ENCODE measurements at regions not wholly inside any gene's neighbourhood (a gene's known extent, or its start where the extent isn't known, plus 50 kb on each side); places are given as distances from the start of the nearest gene placed in this dataset.
A peak's percentile ranks its signal among the peaks of the same experiment; 100 is the strongest.

GRCh38 chr1:67563684-67564083 is 121.3 kb upstream of the GADD45A start:
- DNase-seq, result no peak

- no peak for DNase-seq
Observed at GRCh38 chr1:67564193-67564592, 120.8 kb upstream of the GADD45A start.

GRCh38 chr1:67566803-67567377 is 118.1 kb upstream of the GADD45A start:
- no peak for DNase-seq

DNA sequence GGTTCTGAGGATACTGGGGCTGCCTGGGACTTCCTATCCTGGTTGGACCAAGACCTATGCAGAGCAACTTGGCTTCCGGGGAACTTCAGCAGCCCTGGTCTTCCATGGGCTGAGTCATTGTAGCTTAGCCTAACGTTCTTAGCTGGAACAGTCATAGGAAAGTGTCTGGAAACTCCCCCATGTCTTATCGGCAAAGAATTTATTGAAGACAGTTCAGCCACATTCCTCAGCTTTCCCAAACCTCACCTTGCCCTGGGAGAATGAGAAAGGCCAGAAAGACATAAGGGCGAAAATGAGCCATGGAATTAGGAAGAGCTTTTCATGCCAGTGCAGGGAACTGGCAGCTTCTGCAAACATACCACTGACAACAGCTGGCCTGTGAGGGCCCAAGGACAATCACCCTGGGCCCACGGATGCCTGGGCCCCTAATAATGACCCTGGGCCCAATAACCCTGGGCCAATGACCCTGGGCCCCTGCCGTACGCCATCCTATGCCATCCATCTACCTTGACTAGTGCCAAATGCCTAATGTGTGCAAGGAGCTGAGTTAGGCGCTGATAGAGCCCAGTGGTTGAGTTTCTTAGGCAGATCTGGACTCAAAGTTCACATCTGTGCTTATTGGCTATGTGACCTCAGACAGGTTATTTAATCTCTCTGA is 114.4 kb upstream of the GADD45A start:
- no peak for DNase-seq

DNA sequence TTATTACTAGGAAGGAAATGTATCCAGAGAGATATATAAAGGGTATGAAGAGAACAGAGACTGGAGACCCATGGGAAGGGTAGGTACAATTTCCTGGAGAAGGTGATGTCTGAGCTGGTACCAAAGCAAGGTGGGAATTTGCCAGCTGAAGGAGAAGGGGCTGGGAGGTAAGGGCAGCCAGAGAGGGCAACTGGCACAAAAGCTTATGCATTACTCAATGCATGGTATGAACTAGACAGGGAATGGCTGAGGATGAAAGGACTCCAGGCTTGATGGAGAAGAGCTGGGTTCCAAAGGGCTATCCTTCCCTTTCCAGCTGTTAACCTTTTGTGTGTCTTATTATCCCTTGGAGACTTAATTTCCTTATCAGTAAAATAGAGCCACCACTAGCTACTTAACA is 113.6 kb upstream of the GADD45A start:
- no peak for DNase-seq

- no peak for DNase-seq
Observed at GRCh38 chr1:67571901-67572593, 113.0 kb upstream of the GADD45A start.

DNA sequence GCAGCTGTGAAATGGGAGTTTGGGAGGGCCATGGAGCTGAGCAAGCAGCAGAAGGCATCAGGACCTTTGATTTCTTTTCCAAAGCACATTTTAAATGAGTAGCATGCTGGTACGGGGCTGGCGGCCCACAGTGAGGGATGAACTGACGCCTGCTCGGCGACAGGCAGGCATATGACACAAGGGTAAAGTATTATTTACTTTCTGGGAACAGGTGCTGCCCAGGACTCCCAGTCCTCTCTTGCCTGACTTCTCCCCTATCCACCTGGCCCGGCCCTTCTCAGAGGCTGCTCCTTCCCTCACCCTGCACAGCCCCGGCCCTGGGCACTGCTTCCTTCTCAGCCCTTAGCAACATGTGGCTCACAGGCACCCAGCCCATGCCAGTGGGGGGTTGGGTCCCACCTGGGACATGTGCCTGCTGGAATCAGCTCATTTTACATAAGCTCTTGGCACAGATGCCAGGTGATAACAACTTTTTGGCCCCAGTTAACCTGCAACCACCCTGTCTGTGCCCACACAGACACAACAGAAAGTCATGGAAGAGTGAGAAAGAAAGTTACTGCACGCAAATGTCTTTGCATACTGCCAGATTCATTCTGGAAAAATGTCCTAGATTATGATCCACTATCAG is 112.3 kb upstream of the GADD45A start:
- peak in 1 of 2 experiments; percentile 72 for DNase-seq

- no peak for DNase-seq
Observed at GRCh38 chr1:67573311-67573872, 111.6 kb upstream of the GADD45A start.

GRCh38 chr1:67574221-67574620 is 110.8 kb upstream of the GADD45A start:
- no peak for DNase-seq

DNA sequence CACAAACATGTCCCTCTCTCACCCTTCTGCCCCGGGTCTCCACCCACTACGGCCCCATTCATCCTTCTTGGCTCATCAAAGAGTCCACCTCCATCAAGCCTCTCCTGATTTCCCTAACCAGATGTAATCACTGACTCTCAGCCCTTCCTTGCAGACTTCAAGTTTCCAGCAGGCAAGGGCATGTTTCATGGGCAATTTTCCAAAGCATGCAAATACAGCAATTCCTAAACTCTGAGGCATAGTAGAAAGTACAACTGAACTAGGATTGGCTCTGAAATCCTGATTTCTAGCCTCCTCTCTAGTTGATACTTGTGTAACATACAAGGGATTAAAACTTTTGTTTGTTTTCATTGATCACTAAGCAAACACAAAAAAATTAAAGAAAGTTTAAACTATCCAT is 109.1 kb upstream of the GADD45A start:
- no peak for DNase-seq

GRCh38 chr1:67576474-67576873 is 108.5 kb upstream of the GADD45A start:
- no peak for DNase-seq

GRCh38 chr1:67577646-67578045 is 107.4 kb upstream of the GADD45A start:
- DNase-seq, result no peak

- DNase-seq, result peak; percentile 21 to 34
Observed at GRCh38 chr1:67578397-67579020, 106.5 kb upstream of the GADD45A start.

DNA sequence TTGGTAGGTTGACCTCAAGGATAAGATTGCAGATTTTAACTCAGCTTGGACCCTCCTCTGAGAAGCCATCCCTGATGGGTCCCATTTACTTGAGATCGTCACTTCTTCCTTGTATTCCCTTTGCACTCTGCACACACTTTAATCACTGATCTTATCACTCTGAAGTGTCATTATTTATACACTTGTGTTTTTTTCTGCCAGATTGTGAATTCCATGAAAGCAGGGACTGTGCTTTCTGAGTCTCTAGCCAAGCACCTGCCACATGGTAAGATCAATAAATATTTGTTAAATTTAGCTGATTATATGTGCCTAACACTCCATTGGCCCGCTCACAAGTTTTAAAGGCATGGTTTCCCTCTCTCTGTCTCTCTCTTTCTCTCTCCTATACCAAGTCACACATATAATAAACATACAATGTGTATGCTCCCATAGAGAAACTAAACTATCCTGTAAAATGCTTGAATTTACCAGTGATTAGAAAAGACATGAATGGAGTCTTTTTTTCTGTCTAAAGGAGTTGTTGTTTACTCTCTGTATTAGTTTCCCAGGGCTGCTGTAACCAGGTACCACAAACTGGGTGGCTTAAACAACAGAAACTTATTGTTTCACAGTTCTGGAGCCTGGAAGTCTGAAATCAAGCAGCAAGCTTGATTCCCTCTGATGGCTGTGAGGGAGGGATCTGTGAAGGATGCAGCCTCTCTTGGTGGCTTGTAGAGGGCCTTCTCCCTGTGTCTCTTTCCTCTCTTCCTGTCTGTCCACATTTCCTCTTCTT is 105.2 kb upstream of the GADD45A start:
- no peak for DNase-seq

- no peak for DNase-seq
Observed at GRCh38 chr1:67580691-67581403, 104.2 kb upstream of the GADD45A start.

DNA sequence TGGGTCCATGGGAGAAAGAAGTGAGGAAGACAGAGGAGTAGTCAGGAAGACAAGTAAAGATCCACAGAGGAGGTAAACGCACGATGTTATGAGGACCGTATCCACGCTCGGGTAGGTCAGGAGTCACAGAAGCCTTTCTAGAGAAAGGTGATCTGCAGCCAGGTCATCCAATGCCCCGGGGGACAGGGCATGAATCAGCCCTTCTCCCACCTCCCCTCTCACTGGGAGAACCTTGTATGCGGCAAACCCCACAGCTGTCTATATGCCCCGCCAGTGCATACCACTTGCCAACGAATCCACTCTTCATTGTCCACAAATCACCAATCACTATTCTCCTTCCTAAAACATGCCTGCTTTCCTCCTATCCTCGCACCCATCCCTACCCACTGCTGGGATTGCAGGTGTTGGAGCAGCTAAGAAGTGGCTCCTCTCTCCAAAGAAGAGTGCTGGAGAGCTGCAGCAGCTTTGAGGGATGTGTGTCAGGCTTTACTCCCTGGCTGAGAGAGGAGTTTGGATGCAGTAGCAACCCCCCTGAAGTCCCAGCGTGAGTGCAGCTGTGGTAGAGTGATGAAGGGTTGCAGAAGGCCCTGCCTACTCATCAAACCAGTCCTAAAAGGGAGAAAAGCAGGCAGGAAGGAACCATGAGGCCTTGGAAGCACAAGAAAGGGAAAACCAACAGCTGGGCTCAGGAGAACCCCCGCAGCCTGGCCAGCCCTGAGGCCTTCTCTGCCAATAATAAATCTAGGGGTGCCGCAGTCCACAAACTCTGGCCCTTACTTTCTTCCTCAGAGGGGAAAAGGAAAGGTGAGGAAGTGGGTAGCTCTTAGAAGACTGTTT is 102.2 kb upstream of the GADD45A start:
- no peak for DNase-seq

DNA sequence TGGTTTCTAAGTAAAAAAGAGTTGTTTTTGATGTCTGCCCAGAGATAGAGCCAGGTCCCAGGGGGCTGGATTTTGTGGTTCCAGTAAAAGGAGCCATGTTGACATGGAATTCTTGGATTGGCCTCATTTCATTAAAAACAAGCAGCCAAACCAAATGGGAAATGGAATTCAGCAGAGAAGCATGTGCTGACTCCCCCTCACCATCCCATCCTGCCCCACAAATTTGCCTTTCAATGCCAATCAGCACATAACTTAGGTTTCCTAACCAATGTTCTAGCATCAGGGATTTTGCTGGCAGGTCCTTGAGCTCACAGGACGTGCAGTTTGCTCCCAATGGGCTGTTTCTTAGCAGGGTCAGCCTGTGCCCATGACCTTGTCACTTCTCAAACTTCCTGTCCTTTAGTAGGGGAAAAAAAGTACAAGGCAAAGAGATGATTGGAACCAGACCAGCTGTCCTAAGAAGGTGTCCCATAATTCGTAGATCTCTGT is 101.5 kb upstream of the GADD45A start:
- DNase-seq, result no peak

- DNase-seq, result no peak
Observed at GRCh38 chr1:67584938-67585337, 100.1 kb upstream of the GADD45A start.

DNA sequence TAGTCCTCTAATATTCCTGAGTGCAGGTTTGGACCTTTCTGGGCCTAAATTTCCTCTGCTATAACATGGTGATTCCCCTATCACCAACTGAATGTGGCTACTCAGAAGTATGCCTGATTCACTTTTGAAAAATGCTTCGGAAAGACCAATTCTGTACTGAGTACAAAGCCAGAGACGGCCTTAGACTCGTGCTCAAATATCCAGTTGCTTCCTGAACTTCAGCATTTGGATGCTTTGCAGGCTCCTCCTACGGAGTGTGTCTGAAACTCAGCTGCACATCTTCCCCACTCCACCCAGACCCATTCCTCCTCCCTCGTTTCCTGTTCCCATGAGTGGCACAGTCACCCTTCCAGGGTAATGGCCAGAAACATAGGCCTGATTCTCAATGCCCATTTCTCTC is 98.4 kb upstream of the GADD45A start:
- DNase-seq, result no peak

- DNase-seq, result no peak
Observed at GRCh38 chr1:67588178-67588855, 96.7 kb upstream of the GADD45A start.
